Activated CD8-positive, alpha-beta T cell treated with anti-CD3 and anti-CD28 coated beads for 36 hours (primary cell): ENCODE measurements at regions not wholly inside any gene's neighbourhood (a gene's known extent, or its start where the extent isn't known, plus 50 kb on each side); places are given as distances from the start of the nearest gene placed in this dataset.

Experiments used
- ATAC-seq: fragments of 200-7000 bp; cut with Tn5 transposase; one replicate; pipeline ENCODE4 v1.10.0; 2021; ENCODE audit warnings: mild to moderate bottlenecking, moderate library complexity
- CTCF ChIA-PET: fragments of 350-600 bp; sonication (Branson Sonifier 250); formaldehyde crosslinking; loops from one replicate; lab custom pipeline; 2021; ENCODE audit warnings: antibody characterized with exemption; lab: Charles Lee
- POLR2A ChIA-PET: fragments of 350-600 bp; sonication (Branson Sonifier 250); formaldehyde crosslinking; loops from one replicate; lab custom pipeline; 2021; ENCODE audit warnings: antibody characterized with exemption; lab: Charles Lee
- DNase-seq: peaks from one replicate; pipeline ENCODE4 v3.0.0-alpha.2; 2020
- H3K27ac Mint-ChIP-seq: one replicate; pipeline ENCODE4 v1.8.0; 2021; ENCODE audit warnings: mild to moderate bottlenecking, mixed read lengths
- H3K27me3 Mint-ChIP-seq: one replicate; pipeline ENCODE4 v1.8.0; 2021; ENCODE audit warnings: mixed read lengths
- H3K36me3 Mint-ChIP-seq: one replicate; pipeline ENCODE4 v1.8.0; 2021; ENCODE audit warnings: low read depth, mixed read lengths
- H3K4me1 Mint-ChIP-seq: one replicate; pipeline ENCODE4 v1.8.0; 2021; ENCODE audit warnings: low read depth, mixed read lengths
- H3K4me3 Mint-ChIP-seq: one replicate; pipeline ENCODE4 v1.8.0; 2021; ENCODE audit warnings: mild to moderate bottlenecking, moderate library complexity, mixed read lengths
- H3K9me3 Mint-ChIP-seq: one replicate; pipeline ENCODE4 v1.8.0; 2021; ENCODE audit warnings: mixed read lengths
- intact Hi-C: fragments of 100-400 bp; cut with micrococcal nuclease; formaldehyde crosslinking; loops from one replicate; pipeline ENCODE4 v1.10.0; 2022
- TF ChIP-seq, protein P1 (sequence below): fragments of 200-600 bp; IDR thresholded peaks from one replicate; pipeline ENCODE4 v1.8.0; 2022; ENCODE audit warnings: antibody characterized with exemption, mild to moderate bottlenecking

DNA sequence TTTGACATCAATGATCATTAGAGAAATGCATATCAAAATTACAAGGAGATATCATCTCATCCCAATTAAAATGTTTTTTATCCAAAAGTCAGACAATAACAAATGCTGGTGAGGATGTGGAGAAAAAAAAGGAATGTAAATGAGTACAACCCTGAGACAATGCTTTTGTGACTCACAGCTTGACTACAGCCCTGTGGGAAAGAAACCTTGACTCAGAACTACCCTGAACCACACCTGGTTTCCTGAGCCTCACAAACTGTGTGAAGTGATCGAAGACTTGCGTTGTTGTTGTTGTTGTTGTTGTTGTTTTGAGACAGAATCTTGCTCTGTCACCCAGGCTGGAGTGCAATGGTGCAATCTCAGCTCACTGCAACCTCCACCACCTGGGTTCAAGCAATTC lies 266.6 kb upstream of the MYT1L start:
- H3K27me3 Mint-ChIP-seq, result peaks cover 3% of the 10 kb centered on the region
- no peaks in the 10 kb centered on the region for H3K4me1 Mint-ChIP-seq
- no peak overlapping the region for H3K27ac Mint-ChIP-seq
- H3K36me3 Mint-ChIP-seq, result no peaks in the 10 kb centered on the region
- CTCF ChIA-PET, result no interaction called here
- intact Hi-C loops, result no loop called here
- H3K4me3 Mint-ChIP-seq, result no peak overlapping the region
- ATAC-seq (peak; percentile 55), DNase-seq (no peak)
- H3K9me3 Mint-ChIP-seq, result peaks cover 10% of the 10 kb centered on the region
- POLR2A ChIA-PET, result no interaction called here
- TF ChIP-seq, protein P1, sequence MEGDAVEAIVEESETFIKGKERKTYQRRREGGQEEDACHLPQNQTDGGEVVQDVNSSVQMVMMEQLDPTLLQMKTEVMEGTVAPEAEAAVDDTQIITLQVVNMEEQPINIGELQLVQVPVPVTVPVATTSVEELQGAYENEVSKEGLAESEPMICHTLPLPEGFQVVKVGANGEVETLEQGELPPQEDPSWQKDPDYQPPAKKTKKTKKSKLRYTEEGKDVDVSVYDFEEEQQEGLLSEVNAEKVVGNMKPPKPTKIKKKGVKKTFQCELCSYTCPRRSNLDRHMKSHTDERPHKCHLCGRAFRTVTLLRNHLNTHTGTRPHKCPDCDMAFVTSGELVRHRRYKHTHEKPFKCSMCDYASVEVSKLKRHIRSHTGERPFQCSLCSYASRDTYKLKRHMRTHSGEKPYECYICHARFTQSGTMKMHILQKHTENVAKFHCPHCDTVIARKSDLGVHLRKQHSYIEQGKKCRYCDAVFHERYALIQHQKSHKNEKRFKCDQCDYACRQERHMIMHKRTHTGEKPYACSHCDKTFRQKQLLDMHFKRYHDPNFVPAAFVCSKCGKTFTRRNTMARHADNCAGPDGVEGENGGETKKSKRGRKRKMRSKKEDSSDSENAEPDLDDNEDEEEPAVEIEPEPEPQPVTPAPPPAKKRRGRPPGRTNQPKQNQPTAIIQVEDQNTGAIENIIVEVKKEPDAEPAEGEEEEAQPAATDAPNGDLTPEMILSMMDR, result no peak

DNA sequence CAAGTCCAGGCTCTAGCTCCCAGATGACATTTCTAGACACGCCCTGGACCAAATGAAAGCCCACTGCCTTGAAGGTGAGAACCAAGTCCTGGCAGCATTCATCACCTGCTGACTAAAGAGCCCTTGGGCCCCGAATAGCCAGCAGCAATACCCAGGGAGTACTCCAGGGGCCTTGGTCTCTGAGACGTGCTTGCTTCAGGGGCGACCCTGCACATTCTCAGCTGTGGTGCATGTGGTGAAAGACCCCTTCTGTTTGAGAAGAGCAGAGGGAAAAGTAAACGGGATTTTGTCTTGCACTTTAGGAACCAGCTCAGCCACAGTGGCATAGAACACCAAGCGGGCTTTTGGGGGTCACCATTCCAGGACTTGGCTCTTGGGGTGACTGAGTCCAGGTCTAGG lies 260.5 kb upstream of the MYT1L start:
- intact Hi-C loops, result no loop called here
- DNase-seq (no peak), ATAC-seq (no peak)
- Mint-ChIP-seq H3K27ac (no peak overlapping the region), H3K4me1 (no peaks in the 10 kb centered on the region), H3K27me3 (peaks cover 5% of the 10 kb centered on the region), H3K9me3 (peaks cover 12% of the 10 kb centered on the region), H3K36me3 (no peaks in the 10 kb centered on the region), H3K4me3 (no peak overlapping the region)
- ChIA-PET CTCF (no interaction called here), POLR2A (no interaction called here)
- TF ChIP-seq, protein P1, result no peak

DNA sequence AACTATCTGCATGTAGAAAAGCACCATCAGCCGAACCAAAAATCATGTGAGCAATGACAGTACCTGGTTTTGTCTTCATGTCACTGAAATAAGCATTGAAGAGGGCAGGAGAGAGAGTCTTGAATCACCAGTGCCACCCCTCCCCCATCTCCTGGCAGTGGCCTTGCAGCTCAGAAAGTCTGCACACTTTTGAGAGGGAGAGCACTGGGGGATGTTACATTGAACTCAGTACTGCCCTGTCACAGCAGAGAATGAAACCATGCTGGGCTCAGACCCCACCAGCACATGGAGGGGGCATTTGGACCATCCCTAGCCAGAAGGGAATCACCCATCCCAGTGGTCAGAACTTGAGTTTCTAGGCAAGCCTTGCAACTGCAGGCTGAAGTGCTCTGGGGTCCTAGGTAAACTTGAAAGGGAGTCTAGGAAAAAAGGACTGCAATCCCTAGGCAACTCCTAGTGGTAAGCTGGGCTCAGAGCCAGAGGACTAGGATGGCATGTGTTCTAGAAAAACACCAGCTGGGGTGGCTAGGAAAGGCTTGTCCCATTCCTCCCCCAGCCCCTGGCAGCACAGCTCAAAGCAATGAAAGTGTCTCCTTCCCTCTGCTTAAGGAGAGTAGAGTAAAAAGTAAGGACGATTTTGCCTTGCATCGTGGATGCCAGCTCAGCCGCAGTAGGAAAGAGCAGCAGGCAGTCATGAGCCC lies 259.9 kb upstream of the MYT1L start:
- H3K4me3 Mint-ChIP-seq, result no peak overlapping the region
- DNase-seq (no peak), ATAC-seq (no peak)
- H3K27ac Mint-ChIP-seq, result no peak overlapping the region
- TF ChIP-seq, protein P1, result no peak
- CTCF ChIA-PET, result no interaction called here
- no peaks in the 10 kb centered on the region for H3K4me1 Mint-ChIP-seq
- intact Hi-C loops, result no loop called here
- H3K9me3 Mint-ChIP-seq, result peaks cover 11% of the 10 kb centered on the region
- POLR2A ChIA-PET, result no interaction called here
- H3K27me3 Mint-ChIP-seq, result peaks cover 5% of the 10 kb centered on the region
- no peaks in the 10 kb centered on the region for H3K36me3 Mint-ChIP-seq

DNA sequence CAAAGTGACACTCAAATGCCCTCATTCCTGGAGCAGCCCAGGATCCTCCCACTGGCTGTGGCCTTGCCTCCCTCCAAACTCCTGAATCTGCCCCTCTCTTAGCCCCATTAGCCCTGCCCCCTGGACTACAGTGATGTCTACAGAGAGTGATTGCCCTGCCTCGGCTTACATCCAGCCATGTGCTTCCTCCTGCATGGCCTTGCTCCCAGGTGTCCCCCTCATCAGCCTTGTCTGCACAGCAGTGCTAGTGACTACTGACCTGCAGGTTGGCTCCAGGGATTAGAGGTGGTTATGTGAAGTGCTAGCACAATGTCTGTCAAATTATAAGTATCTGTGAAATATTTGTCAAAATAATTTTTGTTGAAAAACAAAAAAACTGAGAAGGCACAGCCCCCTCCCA lies 259.1 kb upstream of the MYT1L start:
- H3K4me1 Mint-ChIP-seq, result no peaks in the 10 kb centered on the region
- intact Hi-C loops, result no loop called here
- ATAC-seq (no peak), DNase-seq (no peak)
- peaks cover 5% of the 10 kb centered on the region for H3K27me3 Mint-ChIP-seq
- TF ChIP-seq, protein P1, result no peak
- no peak overlapping the region for H3K27ac Mint-ChIP-seq
- no peaks in the 10 kb centered on the region for H3K36me3 Mint-ChIP-seq
- no peak overlapping the region for H3K4me3 Mint-ChIP-seq
- peaks cover 8% of the 10 kb centered on the region for H3K9me3 Mint-ChIP-seq
- CTCF ChIA-PET, result no interaction called here
- POLR2A ChIA-PET, result no interaction called here

DNA sequence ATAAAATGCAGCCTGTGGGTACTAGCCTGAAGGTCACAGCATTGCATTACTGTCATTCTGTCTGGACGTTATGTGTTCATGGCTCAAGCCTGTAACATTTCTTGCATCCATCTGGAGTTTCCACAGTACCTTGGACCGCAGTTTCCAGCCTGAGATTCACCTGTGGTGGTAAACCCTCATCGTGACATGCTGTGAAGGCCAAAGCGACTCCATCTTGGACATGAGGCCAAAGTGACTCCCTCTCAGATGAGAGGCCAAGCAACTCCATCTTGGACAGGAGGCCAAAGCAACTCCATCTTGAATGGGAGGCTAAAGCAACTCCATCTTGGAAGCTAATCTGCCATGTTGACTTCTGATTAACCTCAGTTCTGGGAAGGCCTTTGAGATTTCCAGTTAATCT lies 257.7 kb upstream of the MYT1L start:
- DNase-seq (no peak), ATAC-seq (no peak)
- Mint-ChIP-seq H3K4me3 (no peak overlapping the region), H3K36me3 (no peaks in the 10 kb centered on the region), H3K27me3 (peaks cover 3% of the 10 kb centered on the region), H3K27ac (no peak overlapping the region), H3K4me1 (no peaks in the 10 kb centered on the region), H3K9me3 (peaks cover 6% of the 10 kb centered on the region)
- intact Hi-C loops, result no loop called here
- TF ChIP-seq, protein P1, result no peak
- ChIA-PET POLR2A (no interaction called here), CTCF (no interaction called here)
